HEK293T (cell line): ENCODE measurements at regions not wholly inside any gene's neighbourhood (a gene's known extent, or its start where the extent isn't known, plus 50 kb on each side); places are given as distances from the start of the nearest gene placed in this dataset.
"Not testable (repeated sequence)": the region's sequence is repeated elsewhere in the genome, so short reads cannot be mapped to it uniquely, and the experiment has no call there.

ENCODE experiments used
- CTCF ChIA-PET: fragments of 350-600 bp; formaldehyde crosslinking; extraction: SDS; loops from one replicate; lab custom pipeline; 2021; ENCODE audit warnings: antibody characterized with exemption, inconsistent platforms; lab: Yijun Ruan, JAX
- POLR2A ChIA-PET: fragments of 350-600 bp; formaldehyde crosslinking; extraction: SDS; loops from one replicate; lab custom pipeline; 2020; ENCODE audit warnings: antibody characterized with exemption, inconsistent platforms; lab: Yijun Ruan, JAX
- DNase-seq: peaks from one replicate; pipeline ENCODE4 v3.0.0; 2012; ENCODE audit warnings: mixed read lengths; ENCODE audit errors: extremely low spot score
- ARNT ChIP-seq: fragments of 450-650 bp; IDR thresholded peaks from 2 replicates; pipeline ENCODE4 v1.6.1; 2017; ENCODE audit warnings: mild to moderate bottlenecking
- BHLHE40 ChIP-seq: fragments of 450-650 bp; IDR thresholded peaks from 2 replicates; pipeline ENCODE4 v1.6.1; 2016; ENCODE audit warnings: mild to moderate bottlenecking, moderate library complexity, borderline replicate concordance
- CTBP1 ChIP-seq: fragments of 450-650 bp; IDR thresholded peaks from 2 replicates; pipeline ENCODE4 v1.6.1; 2016; ENCODE audit warnings: borderline replicate concordance
- ELF4 ChIP-seq: fragments of 450-650 bp; IDR thresholded peaks from 2 replicates; pipeline ENCODE4 v1.6.1; 2017; ENCODE audit warnings: antibody characterized with exemption
- FOXA1 ChIP-seq: fragments of 450-650 bp; IDR thresholded peaks from 2 replicates; pipeline ENCODE4 v1.6.1; 2016; ENCODE audit warnings: mild to moderate bottlenecking
- FOXK2 ChIP-seq: fragments of 450-650 bp; IDR thresholded peaks from 2 replicates; pipeline ENCODE4 v1.6.1; 2016; ENCODE audit warnings: mild to moderate bottlenecking
- FOXM1 ChIP-seq: fragments of 450-650 bp; IDR thresholded peaks from 2 replicates; pipeline ENCODE4 v1.6.1; 2017; ENCODE audit warnings: mild to moderate bottlenecking, borderline replicate concordance
- HDGF ChIP-seq: fragments of 450-650 bp; IDR thresholded peaks from 2 replicates; pipeline ENCODE4 v1.6.1; 2017; ENCODE audit warnings: antibody characterized with exemption, borderline replicate concordance
- L3MBTL2 ChIP-seq: fragments of 450-650 bp; conservative IDR thresholded peaks from 2 replicates; pipeline ENCODE4 v1.6.1; 2016; ENCODE audit warnings: mild to moderate bottlenecking
- LEF1 ChIP-seq: fragments of 450-650 bp; IDR thresholded peaks from 2 replicates; pipeline ENCODE4 v1.6.1; 2017; ENCODE audit warnings: mild to moderate bottlenecking, borderline replicate concordance
- NFRKB ChIP-seq: fragments of 450-650 bp; IDR thresholded peaks from 2 replicates; pipeline ENCODE4 v1.6.1; 2016; ENCODE audit warnings: mild to moderate bottlenecking, moderate library complexity
- SP1 ChIP-seq: fragments of 450-650 bp; IDR thresholded peaks from 2 replicates; pipeline ENCODE4 v1.6.1; 2017
- SUZ12 ChIP-seq: fragments of 450-650 bp; IDR thresholded peaks from 2 replicates; pipeline ENCODE4 v1.6.1; 2016; ENCODE audit warnings: mild to moderate bottlenecking
- TARDBP ChIP-seq: fragments of 450-650 bp; IDR thresholded peaks from 2 replicates; pipeline ENCODE4 v1.6.1; 2016
- ZNF384 ChIP-seq: fragments of 450-650 bp; IDR thresholded peaks from 2 replicates; pipeline ENCODE4 v1.6.1; 2016
- TF ChIP-seq, protein P1 (sequence below): fragments of 450-650 bp; IDR thresholded peaks from 2 replicates; pipeline ENCODE4 v1.6.1; 2016

DNA sequence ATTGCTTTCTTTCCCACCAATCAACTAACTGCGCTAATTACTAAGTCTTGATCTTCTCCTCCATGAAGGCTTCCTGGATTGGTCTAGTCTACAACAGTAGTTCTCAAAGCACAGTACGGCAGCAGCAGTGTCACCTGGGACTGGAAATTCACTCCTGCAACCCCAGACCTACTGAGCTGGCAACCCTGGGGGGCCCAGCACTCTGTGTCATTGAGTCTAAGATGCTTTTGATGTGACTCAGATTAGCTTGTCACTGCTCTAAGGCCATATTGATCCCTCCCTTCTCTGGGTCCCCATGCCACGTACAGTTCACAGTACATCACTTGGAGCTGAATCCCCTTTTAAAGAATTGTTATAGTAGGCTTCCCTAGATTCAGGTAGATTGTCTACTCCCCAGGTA lies 65.7 kb upstream of the KMT2C start:
- DNase-seq, result no peak
- POLR2A ChIA-PET, result no interaction called here
- CTCF ChIA-PET, result no interaction called here
- TF ChIP-seq ELF4 (no peak), NFRKB (no peak), LEF1 (no peak), SUZ12 (no peak), TARDBP (no peak), HDGF (no peak), SP1 (no peak)
- TF ChIP-seq, protein P1, sequence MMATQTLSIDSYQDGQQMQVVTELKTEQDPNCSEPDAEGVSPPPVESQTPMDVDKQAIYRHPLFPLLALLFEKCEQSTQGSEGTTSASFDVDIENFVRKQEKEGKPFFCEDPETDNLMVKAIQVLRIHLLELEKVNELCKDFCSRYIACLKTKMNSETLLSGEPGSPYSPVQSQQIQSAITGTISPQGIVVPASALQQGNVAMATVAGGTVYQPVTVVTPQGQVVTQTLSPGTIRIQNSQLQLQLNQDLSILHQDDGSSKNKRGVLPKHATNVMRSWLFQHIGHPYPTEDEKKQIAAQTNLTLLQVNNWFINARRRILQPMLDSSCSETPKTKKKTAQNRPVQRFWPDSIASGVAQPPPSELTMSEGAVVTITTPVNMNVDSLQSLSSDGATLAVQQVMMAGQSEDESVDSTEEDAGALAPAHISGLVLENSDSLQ, result no peak

DNA sequence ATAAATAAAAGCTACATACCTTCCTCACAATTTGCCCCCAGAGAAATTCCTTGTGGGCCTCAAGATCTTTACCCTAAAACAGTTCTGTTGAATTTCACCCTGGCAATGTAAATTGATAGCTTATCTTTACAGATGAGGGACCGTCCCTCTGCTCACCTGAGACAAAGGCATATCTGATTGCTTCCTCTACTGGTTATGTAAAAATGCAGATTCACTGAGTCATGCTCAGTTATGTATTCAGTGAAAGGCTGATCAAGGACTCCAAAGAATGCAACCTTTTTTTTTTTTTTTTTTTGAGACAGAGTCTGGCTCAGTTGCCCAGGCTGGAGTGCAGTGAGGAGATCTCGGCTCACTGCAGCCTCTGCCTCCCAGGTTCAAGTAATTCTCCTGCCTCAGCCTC lies 64.2 kb upstream of the KMT2C start:
- DNase-seq, POLR2A ChIA-PET: not testable (repeated sequence)
- 0 out of 2 replicates have a peak, but pooled peaks have one; percentile 26 for TF ChIP-seq ZNF384
- CTCF ChIA-PET, result interaction anchor here (0.6 kb wide), 1 partner anchor 26 kb away, joined by 3 read pairs; no protein-coding TSS in a partner anchor

DNA sequence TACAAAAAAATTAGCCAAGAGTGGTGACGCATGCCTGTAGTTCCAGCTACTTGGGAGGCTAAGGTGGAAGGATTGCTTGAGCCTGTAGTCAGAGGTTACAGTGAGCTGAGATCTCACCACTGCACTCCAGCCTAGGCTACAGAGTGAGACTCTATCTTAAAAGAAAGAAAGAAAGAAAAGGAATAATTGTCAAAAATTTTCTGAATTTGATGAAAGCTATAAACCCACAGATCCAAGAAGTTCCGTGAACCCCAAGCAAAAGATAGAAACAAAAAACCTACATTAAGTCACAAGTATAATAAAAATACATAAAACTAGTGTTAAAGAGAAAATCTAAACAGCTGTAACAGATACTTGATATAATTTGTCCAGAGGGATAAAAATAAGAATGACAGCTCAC lies 60.1 kb upstream of the KMT2C start:
- no peak for TF ChIP-seq SP1
- ChIA-PET CTCF (no interaction called here), POLR2A (no interaction called here)

DNA sequence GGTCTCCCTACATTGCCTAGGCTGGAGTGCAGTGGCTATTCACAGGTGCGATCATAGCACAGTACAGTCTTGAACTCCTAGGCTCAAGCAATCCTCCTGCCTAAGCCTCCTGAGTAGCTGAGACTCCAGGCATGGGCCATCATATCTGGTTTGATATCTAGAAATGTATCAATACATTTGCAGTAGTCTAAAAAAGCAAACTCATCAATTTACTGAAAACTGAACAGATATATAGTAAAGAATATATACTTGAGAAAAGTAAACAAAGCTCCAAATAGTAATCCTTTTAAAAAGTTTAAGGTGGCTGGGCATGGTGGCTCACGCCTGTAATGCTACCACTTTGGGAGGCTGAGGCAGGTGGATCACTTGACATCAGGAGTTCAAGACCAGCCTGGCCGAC lies 57.1 kb upstream of the KMT2C start:
- DNase-seq, result no peak
- ChIA-PET CTCF (interaction anchor here (1.4 kb wide), 1 partner anchor 9 kb away, joined by 3 read pairs; no protein-coding TSS in a partner anchor), POLR2A (no interaction called here)
- TF ChIP-seq FOXK2, result no peak
- TF ChIP-seq ARNT, result no peak
- no peak for TF ChIP-seq L3MBTL2
- TF ChIP-seq SUZ12, result no peak
- TF ChIP-seq LEF1, result no peak

More for the DNA sequence above, 60.1 kb upstream of the KMT2C start:
- no peak for DNase-seq

DNA sequence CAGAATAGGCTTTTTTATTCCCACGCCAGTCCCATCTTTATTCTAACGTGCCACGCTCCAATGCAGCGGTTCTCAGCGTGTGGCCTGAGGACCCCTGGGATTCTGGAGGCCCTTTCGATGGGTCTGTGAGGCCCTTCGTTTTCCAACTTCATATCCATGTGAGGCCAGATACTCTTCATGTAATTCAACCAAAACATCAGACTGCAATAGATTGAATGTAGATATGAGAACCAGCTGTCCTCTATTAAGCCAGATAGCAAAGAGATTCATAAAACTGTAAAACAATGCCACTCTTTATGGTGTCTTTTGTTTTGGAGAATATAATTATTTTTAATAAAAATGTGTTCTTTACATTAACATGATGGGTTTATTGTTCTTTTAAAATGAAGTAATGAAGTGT lies 53.2 kb upstream of the KMT2C start:
- POLR2A ChIA-PET, result no interaction called here
- no peak for DNase-seq
- CTCF ChIA-PET, result no interaction called here
- TF ChIP-seq, protein P1, result no peak
- no peak for TF ChIP-seq ARNT
- TF ChIP-seq HDGF, result no peak
- no peak for TF ChIP-seq SUZ12
- TF ChIP-seq ZNF384, result no peak
- TF ChIP-seq L3MBTL2, result no peak
- no peak for TF ChIP-seq TARDBP
- TF ChIP-seq ELF4, result no peak
- TF ChIP-seq FOXK2, result no peak
- no peak for TF ChIP-seq FOXM1
- TF ChIP-seq CTBP1, result no peak
- no peak for TF ChIP-seq BHLHE40
- no peak for TF ChIP-seq SP1
- no peak for TF ChIP-seq LEF1
- no peak for TF ChIP-seq FOXA1
- TF ChIP-seq NFRKB, result no peak

DNA sequence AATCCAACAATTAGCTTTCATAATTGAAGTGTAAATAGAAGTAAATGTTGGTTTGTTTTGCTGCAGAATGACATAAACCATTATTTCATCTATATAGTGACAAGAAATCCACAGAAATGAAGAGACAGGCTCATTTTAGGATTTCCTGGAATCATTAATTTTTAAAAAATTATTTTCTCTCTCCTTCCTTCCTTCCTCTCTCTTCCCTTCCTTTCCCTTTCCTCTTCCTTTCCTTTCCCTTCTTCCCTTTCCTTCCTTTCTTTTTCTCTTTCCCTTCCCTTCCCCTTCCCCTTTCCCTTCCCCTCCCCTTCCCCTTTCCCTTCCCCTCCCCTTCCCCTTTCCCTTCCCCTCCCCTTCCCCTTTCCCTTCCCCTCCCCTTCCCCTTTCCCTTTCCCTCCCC lies 51.2 kb upstream of the KMT2C start:
- CTCF ChIA-PET, result interaction anchor here (0.7 kb wide), 1 partner anchor 12 kb away, joined by 3 read pairs; no protein-coding TSS in a partner anchor
- TF ChIP-seq ELF4 (no peak), CTBP1 (no peak), TARDBP (no peak), BHLHE40 (no peak), NFRKB (no peak)
- TF ChIP-seq, protein P1, result no peak
- POLR2A ChIA-PET, result no interaction called here
- DNase-seq, result no peak

DNA sequence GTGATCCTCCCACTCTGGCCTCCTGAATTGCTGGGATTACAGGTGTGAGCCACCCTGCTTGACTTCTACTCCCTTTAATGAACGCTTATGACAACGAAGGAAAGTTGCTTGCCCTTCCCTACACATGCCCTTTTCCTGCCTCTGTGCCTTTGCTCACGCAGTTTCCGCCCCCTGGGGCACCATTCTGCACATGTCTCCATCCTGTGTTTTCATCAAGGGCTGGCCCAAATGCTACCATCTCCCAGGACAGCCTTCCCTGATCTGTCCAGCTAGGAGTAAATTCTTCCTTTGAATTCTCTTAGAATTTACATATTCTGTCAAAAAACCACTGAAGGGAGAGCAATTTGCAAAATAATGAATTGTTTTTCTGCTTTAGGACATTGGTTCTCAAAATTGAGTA lies 50.0 kb upstream of the KMT2C start:
- TF ChIP-seq ARNT, result no peak
- CTCF ChIA-PET, result no interaction called here
- POLR2A ChIA-PET, result no interaction called here
- DNase-seq, result no peak
